Prostate gland (tissue), 2 donors: ENCODE measurements at regions not wholly inside any gene's neighbourhood (a gene's known extent, or its start where the extent isn't known, plus 50 kb on each side); places are given as distances from the start of the nearest gene placed in this dataset.

Source experiments
- DNase-seq: peaks from one replicate; pipeline ENCODE4 v3.0.0-alpha.2; 2019; ENCODE audit warnings: low spot score
- H3K27ac ChIP-seq, 2 donors: fragments of 200-600 bp; sonication (generic); 2 replicates each; pipeline ENCODE4 v1.5.1; 2017 to 2019
- H3K27me3 ChIP-seq: fragments of 200-600 bp; sonication (generic); replicated peaks from 2 replicates; pipeline ENCODE4 v1.5.1; 2019; ENCODE audit not compliant: insufficient read depth
- H3K36me3 ChIP-seq, 2 donors: fragments of 200-600 bp; sonication (generic); 1 replicate in 1 of 2; 2 replicates in 1 of 2; pipeline versions ENCODE4 v1.5.1 to v1.8.1; 2017 to 2019
- H3K4me1 ChIP-seq: fragments of 200-600 bp; sonication (generic); replicated peaks from 2 replicates; pipeline ENCODE4 v1.5.1; 2019
- H3K4me3 ChIP-seq, 2 donors: fragments of 200-600 bp; sonication (generic); 2 replicates each; pipeline ENCODE4 v1.5.1; 2017 to 2019
- H3K9me3 ChIP-seq: fragments of 200-600 bp; sonication (generic); 2 replicates; pipeline ENCODE4 v1.5.1; 2017
- CTCF ChIP-seq, 4 experiments: fragments of 200-600 bp in 2 of 4; fragments of 450-650 bp in 2 of 4; sonication (generic) in 2 of 4; IDR thresholded peaks; 1 replicate in 3 of 4; 2 replicates in 1 of 4; pipeline ENCODE4 v1.5.1; 2016 to 2019; ENCODE audit warnings: antibody characterized with exemption in 4 of 4, mild to moderate bottlenecking in 2 of 4, moderate library complexity in 2 of 4
- POLR2A ChIP-seq: fragments of 450-650 bp; IDR thresholded peaks from one replicate; pipeline ENCODE4 v1.6.1; 2016; ENCODE audit warnings: antibody characterized with exemption, mild to moderate bottlenecking
- POLR2AphosphoS5 ChIP-seq: sonication (generic); formaldehyde crosslinking; IDR thresholded peaks from one replicate; pipeline ENCODE4 v1.6.1; 2017; ENCODE audit warnings: antibody characterized with exemption
- WGBS: methylation state at CpG from one replicate; pipeline ENCODE4 v1.1.5; 2018; 5-methylcytosine and 5-hydroxymethylcytosine counted together
- intact Hi-C: fragments of 100-400 bp; cut with DNase I; formaldehyde crosslinking; loops from one replicate; pipeline ENCODE4 v1.14.2; 2022

- WGBS: 70% methylated on average over 5 of the region's 5 CpGs
- DNase-seq: no peak
Measured at GRCh38 chr4:82045267-82045666, 328.5 kb downstream of the HNRNPD start.

GRCh38 chr4:82044141-82044993, 329.4 kb downstream of the HNRNPD start:
- under 1% methylated on average over 65 of the region's 75 CpGs for WGBS
- H3K36me3 ChIP-seq: no peaks in the 10 kb centered on the region
- TF ChIP-seq CTCF (IDR thresholded peaks at IDR 0.05) (no peak), POLR2A (no peak), POLR2AphosphoS5 (no peak)
- no peak overlapping the region for H3K27ac ChIP-seq
- no peaks in the 10 kb centered on the region for H3K27me3 ChIP-seq
- no peaks in the 10 kb centered on the region for H3K4me1 ChIP-seq
- peak; percentile 39 for DNase-seq
- no peaks in the 10 kb centered on the region for H3K9me3 ChIP-seq
- intact Hi-C loops: no loop called here
- H3K4me3 ChIP-seq: peak overlapping the region; percentile 32 to 39

More at GRCh38 chr4:82045267-82045666, 328.5 kb downstream of the HNRNPD start:
- Histone ChIP-seq H3K4me1 (no peaks in the 10 kb centered on the region), H3K27ac (no peak overlapping the region), H3K4me3 (no peak overlapping the region), H3K36me3 (no peaks in the 10 kb centered on the region), H3K27me3 (no peaks in the 10 kb centered on the region), H3K9me3 (no peaks in the 10 kb centered on the region)
- TF ChIP-seq POLR2A (no peak), CTCF (IDR thresholded peaks at IDR 0.05) (no peak), POLR2AphosphoS5 (no peak)
- intact Hi-C loops: no loop called here

GRCh38 chr4:82043809-82044137, 330.0 kb downstream of the HNRNPD start:
- no peak overlapping the region for H3K27ac ChIP-seq
- intact Hi-C loops: no loop called here
- no peaks in the 10 kb centered on the region for H3K27me3 ChIP-seq
- no peaks in the 10 kb centered on the region for H3K9me3 ChIP-seq
- DNase-seq: peak; percentile 6
- WGBS: 2% methylated on average over 18 of the region's 18 CpGs
- H3K4me3 ChIP-seq: peak overlapping the region; percentile 32 to 39
- H3K4me1 ChIP-seq: no peaks in the 10 kb centered on the region
- H3K36me3 ChIP-seq: no peaks in the 10 kb centered on the region
- TF ChIP-seq POLR2A (no peak), CTCF (IDR thresholded peaks at IDR 0.05) (no peak), POLR2AphosphoS5 (no peak)

- intact Hi-C loops: no loop called here
- Histone ChIP-seq H3K27me3 (no peaks in the 10 kb centered on the region), H3K27ac (no peak overlapping the region), H3K4me3 (peak overlapping the region; percentile 32 to 39), H3K4me1 (no peaks in the 10 kb centered on the region), H3K36me3 (no peaks in the 10 kb centered on the region), H3K9me3 (no peaks in the 10 kb centered on the region)
- 19% methylated on average over 12 of the region's 12 CpGs for WGBS
- TF ChIP-seq CTCF (IDR thresholded peaks at IDR 0.05): no peak
- TF ChIP-seq POLR2A: no peak
- TF ChIP-seq POLR2AphosphoS5: no peak
- no peak for DNase-seq
Measured at GRCh38 chr4:82043081-82043808, 330.5 kb downstream of the HNRNPD start.
